HepG2 (cell line): ENCODE measurements at regions not wholly inside any gene's neighbourhood (a gene's known extent, or its start where the extent isn't known, plus 50 kb on each side); places are given as distances from the start of the nearest gene placed in this dataset.

Experiments used
- ETS1 ChIP-seq: sonication (generic); formaldehyde crosslinking; IDR thresholded peaks from 2 replicates; pipeline ENCODE4 v1.4.0; 2020; ENCODE audit warnings: missing genetic modification reagents
- FOXO1 ChIP-seq: sonication (generic); formaldehyde crosslinking; IDR thresholded peaks from 2 replicates; pipeline ENCODE4 v1.4.0; 2020; ENCODE audit warnings: missing genetic modification reagents
- HDAC2 ChIP-seq: sonication (generic); formaldehyde crosslinking; IDR thresholded peaks from 2 replicates; pipeline ENCODE4 v1.4.0; 2020; ENCODE audit warnings: missing genetic modification reagents
- HNF1B ChIP-seq: sonication (generic); formaldehyde crosslinking; IDR thresholded peaks from 2 replicates; pipeline ENCODE4 v1.5.1; 2020; ENCODE audit warnings: mild to moderate bottlenecking, moderate library complexity, missing genetic modification reagents
- HOMEZ ChIP-seq: IDR thresholded peaks from 2 replicates; pipeline ENCODE4 v1.6.1; 2016; ENCODE audit warnings: low read depth
- IRF2 ChIP-seq: IDR thresholded peaks from 2 replicates; pipeline ENCODE4 v1.6.1; 2018; ENCODE audit warnings: missing genetic modification reagents, missing compliant biosample characterization
- MIXL1 ChIP-seq: IDR thresholded peaks from 2 replicates; pipeline ENCODE4 v1.6.1; 2016
- PCBP2 ChIP-seq: fragments of 200-400 bp; formaldehyde crosslinking; optimal IDR thresholded peaks from 2 replicates; pipeline ENCODE3; 2018; ENCODE audit warnings: low read length, low read depth; ENCODE audit not compliant: poor library complexity, severe bottlenecking
- REST ChIP-seq, 2 experiments: IDR thresholded peaks; 2 replicates each; pipeline ENCODE4 v1.6.1; 2011 to 2012; ENCODE audit warnings: low read length in 2 of 2, borderline replicate concordance in 1 of 2, low read depth in 1 of 2, mild to moderate bottlenecking in 1 of 2, moderate library complexity in 1 of 2
- SALL1 ChIP-seq: sonication (generic); formaldehyde crosslinking; IDR thresholded peaks from 2 replicates; pipeline ENCODE4 v1.8.0; 2022; ENCODE audit warnings: mild to moderate bottlenecking, missing genetic modification reagents
- ZFP36L1 ChIP-seq: sonication (generic); formaldehyde crosslinking; IDR thresholded peaks from 2 replicates; pipeline ENCODE4 v1.8.0; 2022; ENCODE audit warnings: mild to moderate bottlenecking, missing genetic modification reagents, moderate library complexity
- ZMYM4 ChIP-seq: sonication (generic); formaldehyde crosslinking; IDR thresholded peaks from 2 replicates; pipeline ENCODE4 v1.8.1; 2023; ENCODE audit warnings: mild to moderate bottlenecking, missing genetic modification reagents
- ZNF264 ChIP-seq: sonication (generic); formaldehyde crosslinking; IDR thresholded peaks from 2 replicates; pipeline ENCODE4 v1.4.0; 2020; ENCODE audit warnings: missing genetic modification reagents
- ZNF496 ChIP-seq: sonication (generic); formaldehyde crosslinking; IDR thresholded peaks from 2 replicates; pipeline ENCODE4 v1.8.1; 2023; ENCODE audit warnings: mild to moderate bottlenecking, moderate library complexity, missing genetic modification reagents; ENCODE audit not compliant: insufficient replicate concordance
- ZNF546 ChIP-seq: sonication (generic); formaldehyde crosslinking; conservative IDR thresholded peaks from 2 replicates; pipeline ENCODE4 v1.8.1; 2023; ENCODE audit warnings: mild to moderate bottlenecking, missing genetic modification reagents
- ZNF556 ChIP-seq: sonication (generic); formaldehyde crosslinking; IDR thresholded peaks from 2 replicates; pipeline ENCODE4 v1.4.0; 2020; ENCODE audit warnings: mild to moderate bottlenecking, missing genetic modification reagents, borderline replicate concordance
- ZNF614 ChIP-seq: IDR thresholded peaks from 2 replicates; pipeline ENCODE4 v1.6.1; 2018; ENCODE audit warnings: missing biosample characterization, missing genetic modification reagents, inconsistent platforms, borderline replicate concordance
- ZNF792 ChIP-seq: IDR thresholded peaks from 2 replicates; pipeline ENCODE4 v1.6.1; 2016
- ZSCAN20 ChIP-seq: sonication (generic); formaldehyde crosslinking; IDR thresholded peaks from 2 replicates; pipeline ENCODE4 v1.4.0; 2020; ENCODE audit warnings: missing genetic modification reagents, mild to moderate bottlenecking, borderline replicate concordance
- ZSCAN25 ChIP-seq: sonication (generic); formaldehyde crosslinking; IDR thresholded peaks from 2 replicates; pipeline ENCODE4 v1.8.0; 2022; ENCODE audit warnings: mild to moderate bottlenecking, missing genetic modification reagents
- ZSCAN5A ChIP-seq: sonication (generic); formaldehyde crosslinking; IDR thresholded peaks from 2 replicates; pipeline ENCODE4 v1.8.0; 2022; ENCODE audit warnings: mild to moderate bottlenecking, missing genetic modification reagents, borderline replicate concordance

GRCh38 chr3:76965122-76965725 lies 74.7 kb upstream of the ROBO2 start (continued):
- TF ChIP-seq ZSCAN5A (CRISPR knock-in tag) (peak; percentile 57; the same call in 1 of the 2 replicates), ZNF614 (CRISPR knock-in tag) (0 out of 2 replicates have a peak, but pooled peaks have one; percentile 52), MIXL1 (CRISPR knock-in tag) (peak; percentile 88), ZNF496 (no peak), ZSCAN25 (CRISPR knock-in tag) (0 out of 2 replicates have a peak, but pooled peaks have one; percentile 36), ZFP36L1 (no peak), ZNF264 (CRISPR knock-in tag) (no peak), ZNF792 (CRISPR knock-in tag) (no peak), IRF2 (CRISPR knock-in tag) (peak; percentile 24; the same call in 1 of the 2 replicates), SALL1 (CRISPR knock-in tag) (peak; percentile 93), ZNF556 (peak; percentile 73; the same call in 1 of the 2 replicates), HNF1B (peak; percentile 40; the same call in 1 of the 2 replicates), PCBP2 (no peak), REST (IDR thresholded peaks at IDR 0.05; ENCODE audit: borderline replicate concordance in 1 of 2, low read depth in 1 of 2, low read length in 2 of 2) (peak in 1 of 2 experiments; percentile 28; a peak in 1 of 4 replicates), HDAC2 (peak; percentile 67), HOMEZ (CRISPR knock-in tag) (peak; percentile 62; the same call in 1 of the 2 replicates), FOXO1 (CRISPR knock-in tag) (peak; percentile 44; the same call in 1 of the 2 replicates), ZNF546 (CRISPR knock-in tag) (no peak), ZSCAN20 (CRISPR knock-in tag) (no peak), ZMYM4 (CRISPR knock-in tag) (peak; percentile 92), ETS1 (CRISPR knock-in tag) (no peak)
